H9 (cell line): ENCODE measurements at regions not wholly inside any gene's neighbourhood (a gene's known extent, or its start where the extent isn't known, plus 50 kb on each side); places are given as distances from the start of the nearest gene placed in this dataset.

ENCODE experiments used
- DNase-seq: peaks from one replicate; pipeline ENCODE4 v3.0.0-alpha.2; 2017
- H2AFZ ChIP-seq: one replicate; pipeline ENCODE4 v1.6.1; 2013; ENCODE audit warnings: mild to moderate bottlenecking, low read length, control low read depth, moderate library complexity
- H2AK5ac ChIP-seq: 2 replicates; pipeline ENCODE4 v1.6.1; 2013; ENCODE audit warnings: low read length, control low read depth, mixed read lengths; ENCODE audit not compliant: insufficient read length
- H2BK120ac ChIP-seq: one replicate; pipeline ENCODE4 v1.6.1; 2013; ENCODE audit warnings: low read depth, mild to moderate bottlenecking, low read length, control low read depth, inconsistent platforms; ENCODE audit not compliant: poor library complexity, severe bottlenecking
- H2BK12ac ChIP-seq: 2 replicates; pipeline ENCODE4 v1.6.1; 2013; ENCODE audit warnings: low read length, control low read depth, mixed read lengths, low read depth; ENCODE audit not compliant: insufficient read length
- H2BK15ac ChIP-seq: 2 replicates; pipeline ENCODE4 v1.6.1; 2013; ENCODE audit warnings: low read depth, low read length, control low read depth
- H2BK20ac ChIP-seq: one replicate; pipeline ENCODE4 v1.6.1; 2013; ENCODE audit warnings: low read depth, mild to moderate bottlenecking, low read length, control low read depth, inconsistent platforms; ENCODE audit not compliant: poor library complexity, severe bottlenecking
- H2BK5ac ChIP-seq: 2 replicates; pipeline ENCODE4 v1.6.1; 2013; ENCODE audit warnings: low read length, control low read depth, mixed read lengths; ENCODE audit not compliant: insufficient read length
- H3K14ac ChIP-seq: 2 replicates; pipeline ENCODE4 v1.6.1; 2013; ENCODE audit warnings: low read length, control low read depth; ENCODE audit not compliant: insufficient read depth
- H3K18ac ChIP-seq: 2 replicates; pipeline ENCODE4 v1.6.1; 2013; ENCODE audit warnings: low read depth, mild to moderate bottlenecking, mixed read lengths, low read length, control low read depth; ENCODE audit not compliant: insufficient read length
- H3K23ac ChIP-seq: 2 replicates; pipeline ENCODE4 v1.6.1; 2013; ENCODE audit warnings: low read length, control low read depth, mixed read lengths, low read depth; ENCODE audit not compliant: insufficient read length
- H3K23me2 ChIP-seq: 2 replicates; pipeline ENCODE4 v1.6.1; 2013; ENCODE audit warnings: low read depth, mild to moderate bottlenecking, mixed read lengths, low read length, control low read depth; ENCODE audit not compliant: insufficient read length, poor library complexity, severe bottlenecking
- H3K27ac ChIP-seq: 2 replicates; pipeline ENCODE4 v1.5.1; 2013; ENCODE audit warnings: low read length, control low read depth, mixed read lengths, low read depth; ENCODE audit not compliant: insufficient read length
- H3K27me3 ChIP-seq: 2 replicates; pipeline ENCODE4 v1.6.1; 2013; ENCODE audit warnings: low read length, control low read depth, inconsistent platforms; ENCODE audit not compliant: insufficient read depth
- H3K4ac ChIP-seq: 2 replicates; pipeline ENCODE4 v1.6.1; 2013; ENCODE audit warnings: low read depth, mild to moderate bottlenecking, control low read depth, inconsistent platforms, low read length, moderate library complexity
- H3K4me1 ChIP-seq: 2 replicates; pipeline ENCODE4 v1.6.1; 2013; ENCODE audit warnings: low read length, control low read depth, inconsistent platforms; ENCODE audit not compliant: insufficient read depth
- H3K4me2 ChIP-seq: 2 replicates; pipeline ENCODE4 v1.6.1; 2013; ENCODE audit warnings: low read length, control low read depth, mixed read lengths; ENCODE audit not compliant: insufficient read length, insufficient read depth
- H3K56ac ChIP-seq: 2 replicates; pipeline ENCODE4 v1.6.1; 2013; ENCODE audit warnings: low read depth, mild to moderate bottlenecking, mixed read lengths, low read length, control low read depth; ENCODE audit not compliant: insufficient read length
- H3K79me1 ChIP-seq: 2 replicates; pipeline ENCODE4 v1.6.1; 2013; ENCODE audit warnings: low read depth, mild to moderate bottlenecking, moderate library complexity, low read length, control low read depth, inconsistent platforms; ENCODE audit not compliant: insufficient read depth, poor library complexity, severe bottlenecking
- H3K79me2 ChIP-seq: 2 replicates; pipeline ENCODE4 v1.6.1; 2013; ENCODE audit warnings: low read length, control low read depth, inconsistent platforms; ENCODE audit not compliant: insufficient read depth
- H3K9ac ChIP-seq: 2 replicates; pipeline ENCODE4 v1.6.1; 2013; ENCODE audit warnings: low read length, control low read depth, mixed read lengths; ENCODE audit not compliant: insufficient read length; ENCODE audit errors: extremely low read depth
- H3K9me3 ChIP-seq: one replicate; pipeline ENCODE4 v1.6.1; 2013; ENCODE audit warnings: low read depth, low read length, inconsistent platforms; ENCODE audit not compliant: control insufficient read depth
- H3T11ph ChIP-seq: one replicate; pipeline ENCODE4 v1.6.1; 2013; ENCODE audit warnings: mild to moderate bottlenecking, low read length, control low read depth, inconsistent platforms
- H4K20me1 ChIP-seq: one replicate; pipeline ENCODE4 v1.6.1; 2013; ENCODE audit not compliant: control insufficient read depth, insufficient read length, insufficient read depth
- H4K5ac ChIP-seq: 2 replicates; pipeline ENCODE4 v1.6.1; 2013; ENCODE audit warnings: low read depth, mild to moderate bottlenecking, mixed read lengths, low read length, control low read depth; ENCODE audit not compliant: insufficient read length
- H4K8ac ChIP-seq: replicated peaks from 2 replicates; pipeline ENCODE4 v1.6.1; 2013; ENCODE audit warnings: low read length, control low read depth, mixed read lengths, low read depth; ENCODE audit not compliant: insufficient read length
- H4K91ac ChIP-seq: 2 replicates; pipeline ENCODE4 v1.6.1; 2013; ENCODE audit warnings: low read depth, mild to moderate bottlenecking, moderate library complexity, mixed read lengths, low read length, control low read depth; ENCODE audit not compliant: insufficient read length
- H3K27ac Mint-ChIP-seq, 3 experiments: 2 replicates in 2 of 3; 3 replicates in 1 of 3; pipeline ENCODE4 v1.8.0; 2020 to 2021; ENCODE audit warnings: mixed read lengths in 3 of 3, mild to moderate bottlenecking in 1 of 3, moderate library complexity in 1 of 3
- H3K27me3 Mint-ChIP-seq: 2 replicates; pipeline ENCODE4 v1.8.0; 2021; ENCODE audit warnings: low read depth, mild to moderate bottlenecking, moderate library complexity, mixed read lengths
- H3K36me3 Mint-ChIP-seq, 3 experiments: 2 replicates in 2 of 3; 3 replicates in 1 of 3; pipeline ENCODE4 v1.8.0; 2020 to 2021; ENCODE audit warnings: low read depth in 3 of 3, mixed read lengths in 3 of 3; ENCODE audit not compliant: insufficient read depth in 1 of 3
- H3K4me1 Mint-ChIP-seq, 2 experiments: 2 replicates each; pipeline ENCODE4 v1.8.0; 2020; ENCODE audit warnings: mixed read lengths in 2 of 2
- H3K4me3 Mint-ChIP-seq, 2 experiments: 2 replicates in 1 of 2; 3 replicates in 1 of 2; pipeline ENCODE4 v1.8.0; 2020 to 2021; ENCODE audit warnings: mild to moderate bottlenecking in 2 of 2, mixed read lengths in 2 of 2, moderate library complexity in 1 of 2
- H3K9me3 Mint-ChIP-seq, 2 experiments: 2 replicates in 1 of 2; 3 replicates in 1 of 2; pipeline ENCODE4 v1.8.0; 2020; ENCODE audit warnings: mild to moderate bottlenecking in 2 of 2, mixed read lengths in 2 of 2, moderate library complexity in 1 of 2
- CTCF ChIP-seq: fragments of 200-600 bp; sonication (generic); conservative IDR thresholded peaks from 3 replicates; pipeline ENCODE4 v1.8.0; 2021; ENCODE audit warnings: antibody characterized with exemption, mild to moderate bottlenecking
- WGBS: extraction: QIAGEN DNeasy Blood & Tissue Kit; methylation state at CpG from one replicate; pipeline ENCODE4 v1.1.7; 2013; ENCODE audit warnings: missing lambda C conversion rate, low lambda C conversion rate, mixed read lengths; ENCODE audit not compliant: insufficient read length; ENCODE audit errors: extremely low coverage; 5-methylcytosine and 5-hydroxymethylcytosine counted together

DNA sequence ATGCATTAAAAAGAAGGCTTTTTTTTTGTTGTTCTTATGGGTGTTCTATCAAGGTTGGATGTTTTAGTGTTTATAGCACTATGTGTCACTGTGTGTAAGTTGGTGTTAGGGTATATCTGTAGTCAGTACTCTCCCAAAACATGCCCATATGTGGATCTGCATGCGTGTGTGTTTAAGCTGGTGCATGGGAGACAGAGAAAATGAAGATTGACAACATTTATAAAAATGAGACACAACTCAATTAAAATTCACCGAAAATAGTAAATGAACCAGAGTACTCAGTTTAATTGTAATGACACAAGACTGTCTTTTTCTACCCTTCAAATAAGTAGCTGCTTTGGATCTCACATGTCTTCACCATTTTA lies 323.4 kb downstream of the TMEM161B start:
- H3K9me3 ChIP-seq: no peaks in the 10 kb centered on the region
- H3K23me2 ChIP-seq: no peaks in the 10 kb centered on the region
- peaks cover 31 to 36% of the 10 kb centered on the region in 2 experiments for H3K4me1 Mint-ChIP-seq
- H3K4ac ChIP-seq: no peak overlapping the region
- no peak overlapping the region for H2BK12ac ChIP-seq
- no peak overlapping the region for H4K91ac ChIP-seq
- no peak overlapping the region for H3K27ac ChIP-seq
- H3K4me3 Mint-ChIP-seq: no peak overlapping the region
- H3T11ph ChIP-seq: peak overlapping the region; percentile 72
- no peak overlapping the region for H4K8ac ChIP-seq
- H4K20me1 ChIP-seq: no peaks in the 10 kb centered on the region
- H3K79me2 ChIP-seq: no peaks in the 10 kb centered on the region
- H2AFZ ChIP-seq: no peak overlapping the region
- no peaks in the 10 kb centered on the region for H3K27me3 Mint-ChIP-seq
- H3K9me3 Mint-ChIP-seq: no peaks in the 10 kb centered on the region
- H3K4me2 ChIP-seq: no peak overlapping the region
- no peak overlapping the region for H4K5ac ChIP-seq
- no peaks in the 10 kb centered on the region for H3K27me3 ChIP-seq
- H3K56ac ChIP-seq: no peak overlapping the region
- H3K14ac ChIP-seq: no peak overlapping the region
- no peak overlapping the region for H2BK20ac ChIP-seq
- H3K79me1 ChIP-seq: no peaks in the 10 kb centered on the region
- DNase-seq: no peak
- H3K23ac ChIP-seq: no peak overlapping the region
- H3K9ac ChIP-seq: no peak overlapping the region
- no CpG with 5 or more reads among the region's 2 CpGs for WGBS
- H3K36me3 Mint-ChIP-seq: no peaks in the 10 kb centered on the region
- H2BK15ac ChIP-seq: no peak overlapping the region
- H3K4me1 ChIP-seq: peaks cover 3% of the 10 kb centered on the region; the same call in 1 of the 2 replicates
- no peak overlapping the region for H3K18ac ChIP-seq
- H2BK5ac ChIP-seq: no peak overlapping the region
- H2AK5ac ChIP-seq: no peak overlapping the region
- no peak overlapping the region for H2BK120ac ChIP-seq
- no peak for TF ChIP-seq CTCF
- H3K27ac Mint-ChIP-seq: peak overlapping the region in 1 of 3 experiments; percentile 20; a peak in 1 of 7 replicates
